ENCODE measurements at regions not wholly inside any gene's neighbourhood (a gene's known extent, or its start where the extent isn't known, plus 50 kb on each side); places are given as distances from the start of the nearest gene placed in this dataset.
"Not testable (repeated sequence)": the region's sequence is repeated elsewhere in the genome, so short reads cannot be mapped to it uniquely, and the experiment has no call there.

DNA sequence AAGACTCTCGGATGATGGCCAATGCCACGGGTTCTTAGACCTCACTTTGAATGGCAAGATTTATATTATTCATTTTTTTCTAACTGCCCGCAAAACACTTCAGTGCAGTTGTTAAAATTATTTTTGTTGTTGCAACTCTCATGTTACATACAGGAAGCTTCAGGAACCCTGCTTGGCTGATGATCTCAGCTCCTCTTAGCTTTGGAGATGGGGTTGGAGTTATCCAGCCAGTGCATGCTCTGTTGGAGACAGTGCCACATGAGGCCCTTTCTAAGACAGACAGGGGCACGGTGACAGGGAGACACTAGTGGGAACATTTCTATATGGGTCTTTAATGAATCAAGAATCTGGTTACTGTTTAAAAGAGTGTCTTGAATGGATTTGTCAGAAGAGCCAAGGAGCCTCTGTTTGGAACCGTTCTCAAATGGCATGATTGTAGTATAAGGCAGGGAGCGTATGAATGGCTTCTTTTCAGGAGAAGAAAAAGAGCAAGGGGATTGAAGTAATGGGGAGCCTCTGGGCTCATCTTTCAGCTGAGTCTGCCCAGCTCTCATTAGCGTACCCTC, 61.9 kb upstream of the ENPP6 start:
- Histone ChIP-seq H3K9me3 (ENCODE audit: control insufficient read depth, insufficient read depth, low read depth, low read length) (no peaks in the 10 kb centered on the region), H3K27me3 (ENCODE audit: control insufficient read depth, insufficient read depth, low read length) (no peaks in the 10 kb centered on the region), H3K4me1 (ENCODE audit: control insufficient read depth, insufficient read depth, low read length) (no peaks in the 10 kb centered on the region; the same call in 1 of the 2 replicates), H3K36me3 (ENCODE audit: control insufficient read depth, insufficient read depth, low read length) (no peaks in the 10 kb centered on the region), H3K27ac (ENCODE audit: low read length) (no peak overlapping the region), H3K4me3 (ENCODE audit: low read depth in 2 of 2, low read length in 2 of 2) (no peak overlapping the region)
- intact Hi-C loops (cut with micrococcal nuclease; ENCODE audit: unreplicated experiment): loop anchor here (10.0 kb wide), 1 partner anchor 195 kb away; the partner anchor contains the start of gene IRF2
- no TSS peak for BruUV-seq (replicated peaks)
- no peak for ATAC-seq
- no peak for DNase-seq (ENCODE audit: low read depth, low spot score)
- in situ Hi-C loops (cut with HindIII; ENCODE audit: low pct_unique_long_range_greater_than_20kb, low sequenced_read_pairs): no loop called here
- no peak for TF ChIP-seq REST (IDR thresholded peaks at IDR 0.05; ENCODE audit: insufficient read depth in 1 of 2, low read depth in 2 of 2, low read length in 1 of 2)
- TF ChIP-seq, protein P1, sequence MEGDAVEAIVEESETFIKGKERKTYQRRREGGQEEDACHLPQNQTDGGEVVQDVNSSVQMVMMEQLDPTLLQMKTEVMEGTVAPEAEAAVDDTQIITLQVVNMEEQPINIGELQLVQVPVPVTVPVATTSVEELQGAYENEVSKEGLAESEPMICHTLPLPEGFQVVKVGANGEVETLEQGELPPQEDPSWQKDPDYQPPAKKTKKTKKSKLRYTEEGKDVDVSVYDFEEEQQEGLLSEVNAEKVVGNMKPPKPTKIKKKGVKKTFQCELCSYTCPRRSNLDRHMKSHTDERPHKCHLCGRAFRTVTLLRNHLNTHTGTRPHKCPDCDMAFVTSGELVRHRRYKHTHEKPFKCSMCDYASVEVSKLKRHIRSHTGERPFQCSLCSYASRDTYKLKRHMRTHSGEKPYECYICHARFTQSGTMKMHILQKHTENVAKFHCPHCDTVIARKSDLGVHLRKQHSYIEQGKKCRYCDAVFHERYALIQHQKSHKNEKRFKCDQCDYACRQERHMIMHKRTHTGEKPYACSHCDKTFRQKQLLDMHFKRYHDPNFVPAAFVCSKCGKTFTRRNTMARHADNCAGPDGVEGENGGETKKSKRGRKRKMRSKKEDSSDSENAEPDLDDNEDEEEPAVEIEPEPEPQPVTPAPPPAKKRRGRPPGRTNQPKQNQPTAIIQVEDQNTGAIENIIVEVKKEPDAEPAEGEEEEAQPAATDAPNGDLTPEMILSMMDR (IDR thresholded peaks at IDR 0.05): no peak
- TF ChIP-seq SIN3A (IDR thresholded peaks at IDR 0.05; ENCODE audit: borderline replicate concordance, insufficient read depth, low read depth, low read length): no peak
- no peak for TF ChIP-seq TCF7L2 (IDR thresholded peaks at IDR 0.05; ENCODE audit: low read depth, low read length)
- TF ChIP-seq POLR2AphosphoS5 (IDR thresholded peaks at IDR 0.05; ENCODE audit: low read depth, low read length): no peak
- CTCF ChIA-PET: no interaction called here
- POLR2A ChIA-PET: no interaction called here

GRCh38 chr4:184277769-184278168, 60.1 kb upstream of the ENPP6 start:
- H3K36me3 ChIP-seq (ENCODE audit: control insufficient read depth, insufficient read depth, low read length); H3K4me3 ChIP-seq (ENCODE audit: low read depth in 2 of 2, low read length in 2 of 2); POLR2A ChIA-PET; H3K4me1 ChIP-seq (ENCODE audit: control insufficient read depth, insufficient read depth, low read length); DNase-seq (ENCODE audit: low read depth, low spot score); H3K27ac ChIP-seq (ENCODE audit: low read length); intact Hi-C loops (cut with micrococcal nuclease; ENCODE audit: unreplicated experiment); in situ Hi-C loops (cut with HindIII; ENCODE audit: low pct_unique_long_range_greater_than_20kb, low sequenced_read_pairs); BruUV-seq (replicated peaks); CTCF ChIA-PET; ATAC-seq; H3K27me3 ChIP-seq (ENCODE audit: control insufficient read depth, insufficient read depth, low read length); H3K9me3 ChIP-seq (ENCODE audit: control insufficient read depth, insufficient read depth, low read depth, low read length): not testable (repeated sequence)

DNA sequence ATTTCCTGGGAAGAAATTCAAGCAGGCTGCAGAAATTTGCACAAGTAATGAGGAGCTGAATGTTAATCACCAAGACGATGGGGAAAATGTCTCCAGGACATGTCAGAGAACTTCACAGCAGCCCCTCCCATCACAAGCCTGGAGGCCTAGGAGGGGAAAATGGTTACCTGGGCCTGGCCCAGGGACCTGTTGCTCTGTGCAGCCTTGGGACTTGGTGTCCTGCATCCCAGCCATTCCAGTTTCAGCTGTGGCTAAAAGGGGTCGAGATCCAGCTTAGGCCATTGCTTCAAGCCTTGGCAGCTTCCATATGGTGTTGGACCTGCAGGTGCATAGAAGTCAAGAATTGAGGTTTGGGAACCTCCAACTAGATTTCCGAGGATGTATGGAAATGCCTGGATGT, 59.3 kb upstream of the ENPP6 start:
- DNase-seq (ENCODE audit: low read depth, low spot score); H3K36me3 ChIP-seq (ENCODE audit: control insufficient read depth, insufficient read depth, low read length); H3K4me3 ChIP-seq (ENCODE audit: low read depth in 2 of 2, low read length in 2 of 2); H3K27ac ChIP-seq (ENCODE audit: low read length); CTCF ChIA-PET; ATAC-seq; in situ Hi-C loops (cut with HindIII; ENCODE audit: low pct_unique_long_range_greater_than_20kb, low sequenced_read_pairs); BruUV-seq (replicated peaks); intact Hi-C loops (cut with micrococcal nuclease; ENCODE audit: unreplicated experiment); H3K9me3 ChIP-seq (ENCODE audit: control insufficient read depth, insufficient read depth, low read depth, low read length); POLR2A ChIA-PET; H3K4me1 ChIP-seq (ENCODE audit: control insufficient read depth, insufficient read depth, low read length); H3K27me3 ChIP-seq (ENCODE audit: control insufficient read depth, insufficient read depth, low read length): not testable (repeated sequence)

- H3K9me3 ChIP-seq (ENCODE audit: control insufficient read depth, insufficient read depth, low read depth, low read length); H3K4me1 ChIP-seq (ENCODE audit: control insufficient read depth, insufficient read depth, low read length); H3K27ac ChIP-seq (ENCODE audit: low read length); DNase-seq (ENCODE audit: low read depth, low spot score); intact Hi-C loops (cut with micrococcal nuclease; ENCODE audit: unreplicated experiment); H3K27me3 ChIP-seq (ENCODE audit: control insufficient read depth, insufficient read depth, low read length); H3K36me3 ChIP-seq (ENCODE audit: control insufficient read depth, insufficient read depth, low read length); POLR2A ChIA-PET; ATAC-seq; BruUV-seq (replicated peaks); CTCF ChIA-PET; in situ Hi-C loops (cut with HindIII; ENCODE audit: low pct_unique_long_range_greater_than_20kb, low sequenced_read_pairs); H3K4me3 ChIP-seq (ENCODE audit: low read depth in 2 of 2, low read length in 2 of 2): not testable (repeated sequence)
These were observed 58.7 kb upstream of the ENPP6 start for GRCh38 chr4:184276346-184276745.

Data from Panc1 (cell line).